Esophagus mucosa (tissue), 1 donor: ENCODE measurements at regions not wholly inside any gene's neighbourhood (a gene's known extent, or its start where the extent isn't known, plus 50 kb on each side); places are given as distances from the start of the nearest gene placed in this dataset.
A peak's percentile ranks its signal among the peaks of the same experiment; 100 is the strongest.

ENCODE experiments used
- ATAC-seq: fragments of 200-7000 bp; cut with Tn5 transposase; one replicate; pipeline ENCODE4 v1.9.1; 2020
- donor health status: DM: yes; HTN: yes; CAD: no.

DNA sequence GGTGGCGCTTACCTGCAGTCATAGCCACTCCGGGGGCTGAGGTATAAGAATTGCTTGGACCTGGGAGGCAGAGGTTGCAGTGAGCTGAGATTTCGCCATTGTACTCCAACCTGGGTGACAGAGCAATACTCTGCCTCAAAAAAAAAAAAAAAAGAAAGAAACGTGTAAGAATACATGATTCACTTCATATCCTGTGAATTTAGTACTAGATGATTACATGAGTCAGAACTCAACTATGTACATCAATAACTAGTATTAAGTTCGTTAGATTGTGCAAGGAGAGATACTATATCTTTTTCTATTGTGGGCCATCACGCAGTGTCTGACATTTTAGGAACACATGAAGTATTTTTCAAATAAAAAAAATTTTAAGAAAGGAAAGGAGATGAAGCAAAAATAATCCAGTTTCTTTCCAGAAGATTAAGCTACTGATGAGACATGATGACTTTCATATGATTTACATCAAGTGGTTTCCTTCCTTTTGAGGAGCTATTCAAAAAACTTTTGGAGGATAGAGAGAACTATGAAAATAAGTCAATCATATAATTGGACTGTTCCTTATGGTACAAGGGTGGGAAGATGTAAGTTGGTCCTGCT lies 64.7 kb upstream of the EXOC1L start:
- peak; percentile 61 for ATAC-seq

DNA sequence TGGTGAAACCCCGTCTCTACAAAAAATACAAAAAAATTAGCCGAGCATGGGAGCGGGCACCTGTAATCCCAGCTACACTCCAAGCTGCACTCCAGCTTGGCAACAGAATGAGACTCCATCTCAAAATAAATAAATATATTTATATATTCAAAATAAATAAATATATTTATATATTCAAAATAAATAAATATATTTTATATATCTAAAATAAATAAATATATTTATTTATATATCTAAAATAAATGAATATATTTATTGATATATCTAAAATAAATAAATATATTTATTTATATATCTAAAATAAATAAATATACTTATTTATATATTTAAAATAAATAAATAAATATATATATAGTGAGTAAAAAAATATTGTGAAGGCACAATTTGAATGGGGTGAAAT lies 63.4 kb upstream of the EXOC1L start:
- no peak for ATAC-seq

DNA sequence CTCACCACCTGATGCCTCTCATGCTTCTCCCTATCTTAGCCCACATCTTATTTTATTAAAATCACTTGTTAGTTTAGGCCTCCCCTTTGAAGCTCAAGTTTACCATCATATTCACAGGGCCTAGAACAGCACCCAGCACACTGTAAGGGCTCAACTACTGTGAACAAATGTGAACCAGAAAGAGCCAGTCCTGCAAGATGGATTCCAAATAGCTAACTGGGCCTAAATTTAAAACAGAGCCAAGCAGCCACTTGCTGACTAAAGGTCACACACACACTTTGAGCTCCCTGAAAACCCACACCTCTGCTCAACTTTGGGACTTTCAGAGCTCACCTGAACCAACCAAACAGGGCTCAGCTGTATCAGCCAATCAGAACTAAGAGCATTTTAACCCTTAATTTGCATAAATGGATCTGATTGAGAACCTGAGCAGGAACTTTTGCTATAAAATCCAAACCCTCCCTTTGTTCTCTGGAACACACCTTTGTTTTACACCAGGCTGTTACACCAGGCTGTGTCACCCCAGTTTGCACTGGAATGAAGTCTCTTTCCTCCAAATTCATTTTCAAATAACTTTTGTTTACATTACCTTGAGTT lies 62.1 kb upstream of the EXOC1L start:
- peak; percentile 91 for ATAC-seq

GRCh38 chr4:55758066-55758465 lies 61.5 kb upstream of the EXOC1L start:
- ATAC-seq, result peak; percentile 2

- ATAC-seq, result no peak
These were observed 61.0 kb upstream of the EXOC1L start for GRCh38 chr4:55758570-55758969.

GRCh38 chr4:55762819-55763218 lies 56.8 kb upstream of the EXOC1L start:
- no peak for ATAC-seq

DNA sequence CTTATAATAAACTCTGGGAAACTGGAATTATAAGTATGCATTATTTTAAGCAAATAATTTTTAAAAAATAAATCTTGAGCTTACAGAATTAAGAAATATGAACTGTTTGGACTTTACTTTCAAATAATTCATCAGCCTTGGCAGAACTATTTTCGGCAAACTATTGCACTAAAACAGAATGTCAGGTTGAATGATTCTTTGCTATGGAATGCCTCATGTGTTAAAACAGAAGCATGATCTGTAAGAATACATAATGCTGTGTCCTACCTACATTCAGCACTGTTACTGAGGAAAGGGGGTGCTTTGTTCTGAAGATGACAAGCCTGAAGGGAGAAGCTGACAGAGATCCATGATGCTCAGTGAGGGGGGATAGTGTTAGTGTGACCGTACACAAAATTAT lies 55.6 kb upstream of the EXOC1L start:
- ATAC-seq, result no peak

DNA sequence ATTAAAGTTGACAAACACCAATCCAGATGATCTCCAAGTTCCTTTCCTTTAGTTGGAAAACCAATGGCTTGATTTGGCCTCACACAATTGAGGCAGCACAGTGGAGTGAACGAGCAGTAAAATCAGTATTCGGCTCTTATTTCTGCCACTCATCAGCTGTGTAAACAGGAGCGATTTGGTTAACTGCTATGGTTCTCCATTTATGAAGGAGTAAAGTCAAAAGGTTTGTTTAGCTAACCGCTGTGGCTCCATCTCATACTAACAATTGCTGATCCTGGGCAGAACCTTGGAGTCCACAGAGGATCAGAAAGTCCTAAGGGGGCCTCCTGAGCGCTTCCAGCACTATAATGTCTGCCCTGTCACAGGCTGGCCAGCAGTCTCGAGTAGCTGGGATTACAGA lies 54.5 kb upstream of the EXOC1L start:
- no peak for ATAC-seq

DNA sequence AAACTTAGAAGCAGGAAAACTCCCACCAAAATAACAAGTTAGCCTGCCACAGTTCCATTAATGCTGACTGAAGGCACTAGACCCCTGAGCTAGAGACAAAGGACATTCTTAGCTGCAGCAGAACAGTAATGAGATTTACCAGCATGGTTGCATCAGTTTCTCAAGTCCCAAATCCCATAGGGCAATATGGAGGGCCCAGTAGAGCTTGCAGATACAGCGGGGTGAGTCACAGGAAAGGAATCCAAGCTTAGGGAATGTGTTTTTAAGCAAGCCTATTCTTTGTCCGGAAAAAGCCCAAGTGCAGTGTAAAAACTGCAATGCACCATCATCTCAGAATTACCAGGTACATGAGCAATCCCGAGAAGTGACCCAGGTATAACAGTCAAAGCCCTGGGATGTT lies 51.3 kb upstream of the EXOC1L start:
- ATAC-seq, result peak; percentile 56
